Endothelial cell of umbilical vein (primary cell): ENCODE measurements at regions not wholly inside any gene's neighbourhood (a gene's known extent, or its start where the extent isn't known, plus 50 kb on each side); places are given as distances from the start of the nearest gene placed in this dataset.

ENCODE experiments used
- BruUV-seq: library from RNA; stranded (reverse); fragments of 400-500 nt; replicated peaks from 2 replicates; lab custom pipeline; 2021; lab: Mats Ljungman, UMichigan
- CTCF ChIA-PET: fragments of 300-600, 350-600 bp; sonication (Branson Sonifier 250); formaldehyde crosslinking; loops from one replicate; lab custom pipeline; 2021; ENCODE audit warnings: antibody characterized with exemption, inconsistent platforms; lab: Charles Lee
- POLR2A ChIA-PET: fragments of 300-600, 350-600 bp; sonication (Branson Sonifier 250); formaldehyde crosslinking; loops from one replicate; lab custom pipeline; 2021; ENCODE audit warnings: antibody characterized with exemption, inconsistent platforms; lab: Charles Lee
- DNase-seq: peaks from one replicate; pipeline ENCODE4 v3.0.0-alpha.2; 2011; ENCODE audit warnings: low read depth, low spot score
- FAIRE-seq: peaks from 2 replicates; lab custom pipeline; 2011; peaks lifted over from hg19 to GRCh38; lab: Jason Lieb, UNC
- H2AFZ ChIP-seq: 2 replicates; pipeline ENCODE4 v1.6.0; 2012; ENCODE audit warnings: low read depth, low read length, control low read depth, inconsistent platforms
- H3K27ac ChIP-seq: 2 replicates; pipeline ENCODE4 v1.5.1; 2011; ENCODE audit warnings: low read depth, mild to moderate bottlenecking, control low read depth, low read length, moderate library complexity; ENCODE audit not compliant: insufficient read depth
- H3K27me3 ChIP-seq, 2 experiments: 2 replicates each; pipeline versions ENCODE4 v1.6.0 to v1.6.1; 2011; ENCODE audit warnings: low read length in 2 of 2, mixed read lengths in 1 of 2; ENCODE audit not compliant: control insufficient read depth in 2 of 2, insufficient read depth in 2 of 2
- H3K36me3 ChIP-seq, 2 experiments: 2 replicates in 1 of 2; 3 replicates in 1 of 2; pipeline ENCODE4 v1.5.1; 2011; ENCODE audit warnings: low read length in 2 of 2, mild to moderate bottlenecking in 1 of 2, moderate library complexity in 1 of 2; ENCODE audit not compliant: control insufficient read depth in 2 of 2, insufficient read depth in 2 of 2; ENCODE audit errors: extremely low read depth in 1 of 2
- H3K4me1 ChIP-seq: 3 replicates; pipeline ENCODE4 v1.5.1; 2011; ENCODE audit warnings: mild to moderate bottlenecking, low read length; ENCODE audit not compliant: control insufficient read depth, insufficient read depth; ENCODE audit errors: extremely low read depth
- H3K4me2 ChIP-seq: 2 replicates; pipeline ENCODE4 v1.6.1; 2011; ENCODE audit warnings: low read length, control low read depth, mixed read lengths; ENCODE audit not compliant: insufficient read depth
- H3K4me3 ChIP-seq, 3 experiments: fragments of 200-600 bp in 1 of 3; sonication (generic), shearing (Covaris generic) in 1 of 3; replicated peaks in 1 of 3; 2 replicates each; pipeline ENCODE4 v1.5.1; 2011 to 2016; ENCODE audit warnings: control low read depth in 3 of 3, low read length in 3 of 3, mild to moderate bottlenecking in 2 of 3, inconsistent platforms in 1 of 3, low read depth in 1 of 3, moderate library complexity in 1 of 3; ENCODE audit not compliant: insufficient read depth in 1 of 3
- H3K79me2 ChIP-seq: 2 replicates; pipeline ENCODE4 v1.6.0; 2012; ENCODE audit warnings: low read length, inconsistent platforms; ENCODE audit not compliant: control insufficient read depth, insufficient read depth
- H3K9ac ChIP-seq: replicated peaks from 2 replicates; pipeline ENCODE3; 2011; ENCODE audit warnings: low read length, control low read depth; ENCODE audit not compliant: insufficient read depth; ENCODE audit errors: extremely low read depth
- H3K9me1 ChIP-seq: replicated peaks from 3 replicates; pipeline ENCODE4 v1.6.0; 2011; ENCODE audit warnings: mild to moderate bottlenecking, low read length; ENCODE audit not compliant: control insufficient read depth, insufficient read depth; ENCODE audit errors: extremely low read depth
- H3K9me3 ChIP-seq: replicated peaks from 2 replicates; pipeline ENCODE4 v1.5.1; 2012; ENCODE audit warnings: low read length, inconsistent platforms; ENCODE audit not compliant: control insufficient read depth, insufficient read depth
- H4K20me1 ChIP-seq: replicated peaks from 2 replicates; pipeline ENCODE3; 2011; ENCODE audit warnings: mild to moderate bottlenecking, low read length; ENCODE audit not compliant: control insufficient read depth, insufficient read depth; ENCODE audit errors: extremely low read depth
- EZH2 ChIP-seq: IDR thresholded peaks from 2 replicates; pipeline ENCODE4 v1.6.1; 2012; ENCODE audit warnings: borderline replicate concordance, low read depth, mild to moderate bottlenecking, moderate library complexity, low read length, inconsistent platforms; ENCODE audit not compliant: severe bottlenecking
- JUN ChIP-seq: IDR thresholded peaks from 2 replicates; pipeline ENCODE4 v1.6.1; 2011; ENCODE audit warnings: borderline replicate concordance, low read depth; ENCODE audit not compliant: insufficient read length, insufficient read depth
- POLR2A ChIP-seq: IDR thresholded peaks from 2 replicates; pipeline ENCODE4 v1.6.1; 2012; ENCODE audit warnings: low read depth, mild to moderate bottlenecking, control low read depth, low read length
- POLR2AphosphoS5 ChIP-seq: IDR thresholded peaks from 2 replicates; pipeline ENCODE4 v1.6.1; 2012; ENCODE audit warnings: low read depth, mild to moderate bottlenecking, control low read depth, low read length, moderate library complexity; ENCODE audit not compliant: insufficient read depth
- dilution Hi-C: fragments of 300-500 bp; cut with MboI; formaldehyde crosslinking; loops from one replicate; pipeline ENCODE4 v1.15.0; 2019; ENCODE audit warnings: low sequenced_read_pairs; ENCODE audit not compliant: extremely low pct_ligation_motif_present
- intact Hi-C: fragments of 100-400 bp; cut with micrococcal nuclease; formaldehyde crosslinking; loops from one replicate; pipeline ENCODE4 v1.10.0; 2022
- TF ChIP-seq, protein P1 (sequence below): IDR thresholded peaks from 2 replicates; pipeline ENCODE4 v1.6.1; 2011; ENCODE audit not compliant: insufficient read depth, insufficient read length

DNA sequence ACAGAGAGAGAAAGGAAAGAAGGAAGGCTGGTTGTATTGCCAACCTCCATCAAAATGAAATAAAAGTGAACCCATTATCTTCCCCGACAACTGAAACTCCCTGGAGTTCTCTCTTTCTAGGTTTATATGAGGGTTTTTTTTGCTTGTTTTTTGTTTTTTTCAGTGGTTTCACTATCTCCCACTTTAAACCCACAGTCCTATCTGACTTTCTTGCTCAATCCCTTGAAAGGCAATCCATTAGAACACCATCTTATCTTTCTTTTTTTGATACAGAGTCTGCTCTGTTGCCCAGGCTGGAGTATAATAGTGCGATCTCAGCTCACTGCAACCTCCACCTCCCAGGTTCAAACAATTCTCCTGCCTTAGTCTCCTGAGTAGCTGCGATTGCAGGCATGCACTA lies 158.0 kb upstream of the MIR17HG start:
- Histone ChIP-seq H3K27ac (no peak overlapping the region), H3K4me2 (no peak overlapping the region), H3K9me1 (no peaks in the 10 kb centered on the region), H4K20me1 (no peaks in the 10 kb centered on the region), H3K79me2 (no peaks in the 10 kb centered on the region), H2AFZ (no peak overlapping the region), H3K9me3 (no peaks in the 10 kb centered on the region), H3K4me1 (no peaks in the 10 kb centered on the region), H3K9ac (no peak overlapping the region), H3K4me3 (no peak overlapping the region), H3K36me3 (no peaks in the 10 kb centered on the region), H3K27me3 (no peaks in the 10 kb centered on the region)
- FAIRE-seq (no peak), DNase-seq (no peak)
- TF ChIP-seq POLR2AphosphoS5 = no peak
- no peak for TF ChIP-seq JUN
- TF ChIP-seq, protein P1, sequence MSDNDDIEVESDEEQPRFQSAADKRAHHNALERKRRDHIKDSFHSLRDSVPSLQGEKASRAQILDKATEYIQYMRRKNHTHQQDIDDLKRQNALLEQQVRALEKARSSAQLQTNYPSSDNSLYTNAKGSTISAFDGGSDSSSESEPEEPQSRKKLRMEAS = no peak
- no peak for TF ChIP-seq EZH2
- dilution Hi-C loops (no loop called here), intact Hi-C loops (no loop called here)
- ChIA-PET CTCF (interaction anchor here (0.7 kb wide), 1 partner anchor 119 kb away, joined by 3 read pairs; no protein-coding TSS in a partner anchor), POLR2A (no interaction called here)
- BruUV-seq = no TSS peak

DNA sequence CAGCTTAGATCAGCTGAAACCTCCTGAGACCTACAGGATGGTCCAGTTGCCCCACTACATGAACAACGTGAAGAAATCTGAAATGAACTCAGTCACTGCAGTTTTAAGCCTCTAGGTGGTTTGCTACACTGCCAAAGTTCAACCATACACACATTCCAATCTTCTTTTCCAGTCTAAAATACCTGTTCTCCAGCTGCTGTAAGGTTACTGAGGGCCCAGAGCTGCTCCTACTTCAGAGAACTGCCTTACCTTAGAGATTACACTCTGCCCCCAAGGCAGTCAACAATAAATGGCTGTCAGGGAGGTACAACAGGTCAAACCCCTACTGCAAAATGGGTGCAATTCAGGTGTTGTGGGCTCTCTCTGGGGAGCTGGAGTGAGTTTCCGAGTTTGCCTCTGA lies 154.1 kb upstream of the MIR17HG start:
- no TSS peak for BruUV-seq
- H3K4me1 ChIP-seq = no peaks in the 10 kb centered on the region
- no peak overlapping the region for H3K4me2 ChIP-seq
- H2AFZ ChIP-seq = no peak overlapping the region
- dilution Hi-C loops (no loop called here), intact Hi-C loops (no loop called here)
- H3K9me3 ChIP-seq = no peaks in the 10 kb centered on the region
- no peak overlapping the region for H3K9ac ChIP-seq
- H3K27me3 ChIP-seq = no peaks in the 10 kb centered on the region
- TF ChIP-seq POLR2A (no peak), EZH2 (no peak)
- H3K4me3 ChIP-seq = no peak overlapping the region
- CTCF ChIA-PET = no interaction called here
- FAIRE-seq = no peak
- H3K27ac ChIP-seq = no peak overlapping the region
- H4K20me1 ChIP-seq = no peaks in the 10 kb centered on the region
- no peaks in the 10 kb centered on the region for H3K9me1 ChIP-seq
- POLR2A ChIA-PET = no interaction called here
- H3K79me2 ChIP-seq = no peaks in the 10 kb centered on the region
- no peaks in the 10 kb centered on the region for H3K36me3 ChIP-seq
- DNase-seq = no peak
